ENCODE measurements at regions not wholly inside any gene's neighbourhood (a gene's known extent, or its start where the extent isn't known, plus 50 kb on each side); places are given as distances from the start of the nearest gene placed in this dataset.

DNA sequence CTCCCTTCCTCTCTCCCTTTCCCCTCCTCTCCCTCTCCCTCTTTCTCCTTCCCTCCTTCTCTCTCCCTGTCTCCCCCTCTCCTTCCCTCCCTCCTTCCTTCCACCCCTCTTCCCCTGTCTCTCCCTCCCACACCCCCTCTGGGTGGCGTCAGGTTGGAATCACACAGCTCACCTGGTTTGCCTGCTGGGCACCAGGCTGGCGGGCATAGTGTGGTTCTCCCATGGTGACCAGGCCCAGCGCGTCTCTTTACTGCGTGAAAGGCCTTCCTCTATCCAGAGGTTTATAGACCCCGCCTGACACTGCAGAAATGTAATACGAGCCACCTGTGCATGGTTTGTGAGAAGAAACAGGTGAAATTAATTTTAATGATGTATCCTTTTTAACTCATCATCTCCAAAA lies 76.2 kb downstream of the MRPL36 start:
- TF ChIP-seq, protein P1, sequence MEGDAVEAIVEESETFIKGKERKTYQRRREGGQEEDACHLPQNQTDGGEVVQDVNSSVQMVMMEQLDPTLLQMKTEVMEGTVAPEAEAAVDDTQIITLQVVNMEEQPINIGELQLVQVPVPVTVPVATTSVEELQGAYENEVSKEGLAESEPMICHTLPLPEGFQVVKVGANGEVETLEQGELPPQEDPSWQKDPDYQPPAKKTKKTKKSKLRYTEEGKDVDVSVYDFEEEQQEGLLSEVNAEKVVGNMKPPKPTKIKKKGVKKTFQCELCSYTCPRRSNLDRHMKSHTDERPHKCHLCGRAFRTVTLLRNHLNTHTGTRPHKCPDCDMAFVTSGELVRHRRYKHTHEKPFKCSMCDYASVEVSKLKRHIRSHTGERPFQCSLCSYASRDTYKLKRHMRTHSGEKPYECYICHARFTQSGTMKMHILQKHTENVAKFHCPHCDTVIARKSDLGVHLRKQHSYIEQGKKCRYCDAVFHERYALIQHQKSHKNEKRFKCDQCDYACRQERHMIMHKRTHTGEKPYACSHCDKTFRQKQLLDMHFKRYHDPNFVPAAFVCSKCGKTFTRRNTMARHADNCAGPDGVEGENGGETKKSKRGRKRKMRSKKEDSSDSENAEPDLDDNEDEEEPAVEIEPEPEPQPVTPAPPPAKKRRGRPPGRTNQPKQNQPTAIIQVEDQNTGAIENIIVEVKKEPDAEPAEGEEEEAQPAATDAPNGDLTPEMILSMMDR (conservative IDR thresholded peaks at IDR 0.05; ENCODE audit: low read length), result no peak
- TF ChIP-seq EZH2phosphoT487 (IDR thresholded peaks at IDR 0.05; ENCODE audit: borderline replicate concordance, low read depth, low read length), result no peak

Data from OCI-LY7 (cell line).